ENCODE measurements at regions not wholly inside any gene's neighbourhood (a gene's known extent, or its start where the extent isn't known, plus 50 kb on each side); places are given as distances from the start of the nearest gene placed in this dataset.

DNA sequence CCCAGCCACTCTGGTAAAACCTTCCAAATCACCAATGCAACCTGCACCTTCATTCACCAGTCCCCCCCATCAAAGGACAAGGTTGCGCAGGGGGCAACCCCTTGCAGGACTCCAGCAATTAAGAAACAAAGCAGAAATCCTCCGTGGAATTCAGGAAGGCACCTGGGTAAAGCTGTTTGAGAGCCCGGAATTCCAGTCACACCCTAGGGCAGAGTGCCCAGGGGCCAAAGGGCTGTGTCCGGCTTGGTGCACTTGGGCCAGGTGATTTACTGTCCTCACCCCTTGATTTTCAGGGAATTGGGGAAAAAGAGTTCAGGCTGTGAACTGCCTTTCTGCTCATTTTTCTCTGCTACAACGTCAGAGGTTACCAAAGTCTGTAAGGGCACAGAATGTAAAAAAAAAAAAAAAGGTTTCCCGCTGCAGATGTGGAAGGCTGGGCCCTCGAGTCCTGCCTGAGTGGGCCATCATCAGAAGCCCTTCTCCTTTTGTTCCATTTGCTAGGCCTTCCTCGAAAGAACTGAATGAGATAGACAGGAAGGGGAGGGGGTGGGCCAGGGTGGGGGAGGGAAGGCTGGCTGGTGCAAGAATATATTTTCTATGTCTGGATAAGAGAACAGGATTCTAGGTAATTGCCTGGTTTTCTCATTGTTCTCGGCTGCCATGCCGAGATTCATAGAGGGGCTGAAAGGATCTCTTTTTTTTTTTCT, 266.5 kb upstream of the PSMD7 start:
- TF ChIP-seq CTCF (conservative IDR thresholded peaks at IDR 0.05 in 1 of 2, IDR thresholded peaks at IDR 0.05 in 1 of 2; ENCODE audit: extremely low read depth in 1 of 2, insufficient read depth in 1 of 2, low read depth in 1 of 2, low read length in 2 of 2) = no peak
- TF ChIP-seq EZH2 (IDR thresholded peaks at IDR 0.05; ENCODE audit: borderline replicate concordance, low read length) = no peak

Measured in mammary epithelial cell (primary cell).